Esophagus squamous epithelium (tissue), 4 donors: ENCODE measurements at regions not wholly inside any gene's neighbourhood (a gene's known extent, or its start where the extent isn't known, plus 50 kb on each side); places are given as distances from the start of the nearest gene placed in this dataset.

Source experiments
- POLR2A ChIP-seq, 4 donors: fragments of 450-650 bp; IDR thresholded peaks; one replicate each; pipeline ENCODE4 v1.6.1; 2017; ENCODE audit warnings: antibody characterized with exemption in 4 of 4, mild to moderate bottlenecking in 4 of 4, moderate library complexity in 3 of 4
- TF ChIP-seq, protein P1 (sequence below), 6 experiments: fragments of 450-650 bp in 4 of 6; fragments of 200-600 bp in 2 of 6; sonication (generic) in 2 of 6; IDR thresholded peaks; one replicate each; pipeline ENCODE4 v1.5.1; 2016 to 2019; ENCODE audit warnings: antibody characterized with exemption in 6 of 6, mild to moderate bottlenecking in 4 of 6, moderate library complexity in 4 of 6

DNA sequence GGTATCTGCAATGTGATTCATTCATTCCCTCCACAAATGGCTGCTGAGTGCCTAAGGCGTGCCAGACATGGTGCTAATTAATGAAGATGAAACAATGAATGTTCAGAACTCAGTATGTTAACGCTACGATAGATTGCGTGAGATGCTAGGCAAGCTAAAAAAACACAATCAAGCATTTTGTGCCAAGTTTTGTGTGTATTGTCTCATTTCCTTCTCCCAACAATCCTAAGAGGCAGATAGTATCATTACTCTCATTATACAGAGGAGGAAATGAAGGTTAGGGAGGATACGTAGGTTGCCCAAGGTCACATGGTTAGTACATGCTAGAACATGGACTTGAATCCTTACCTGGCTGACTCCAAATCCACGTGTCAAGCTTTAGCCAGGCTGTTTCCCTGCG, 264.4 kb downstream of the EFCAB11 start:
- TF ChIP-seq, protein P1, sequence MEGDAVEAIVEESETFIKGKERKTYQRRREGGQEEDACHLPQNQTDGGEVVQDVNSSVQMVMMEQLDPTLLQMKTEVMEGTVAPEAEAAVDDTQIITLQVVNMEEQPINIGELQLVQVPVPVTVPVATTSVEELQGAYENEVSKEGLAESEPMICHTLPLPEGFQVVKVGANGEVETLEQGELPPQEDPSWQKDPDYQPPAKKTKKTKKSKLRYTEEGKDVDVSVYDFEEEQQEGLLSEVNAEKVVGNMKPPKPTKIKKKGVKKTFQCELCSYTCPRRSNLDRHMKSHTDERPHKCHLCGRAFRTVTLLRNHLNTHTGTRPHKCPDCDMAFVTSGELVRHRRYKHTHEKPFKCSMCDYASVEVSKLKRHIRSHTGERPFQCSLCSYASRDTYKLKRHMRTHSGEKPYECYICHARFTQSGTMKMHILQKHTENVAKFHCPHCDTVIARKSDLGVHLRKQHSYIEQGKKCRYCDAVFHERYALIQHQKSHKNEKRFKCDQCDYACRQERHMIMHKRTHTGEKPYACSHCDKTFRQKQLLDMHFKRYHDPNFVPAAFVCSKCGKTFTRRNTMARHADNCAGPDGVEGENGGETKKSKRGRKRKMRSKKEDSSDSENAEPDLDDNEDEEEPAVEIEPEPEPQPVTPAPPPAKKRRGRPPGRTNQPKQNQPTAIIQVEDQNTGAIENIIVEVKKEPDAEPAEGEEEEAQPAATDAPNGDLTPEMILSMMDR (IDR thresholded peaks at IDR 0.05): no peak
- TF ChIP-seq POLR2A (IDR thresholded peaks at IDR 0.05): no peak
